T47D (cell line): ENCODE measurements at regions not wholly inside any gene's neighbourhood (a gene's known extent, or its start where the extent isn't known, plus 50 kb on each side); places are given as distances from the start of the nearest gene placed in this dataset.

Experiments
- DNase-seq, 2 experiments: peaks; one replicate each; pipeline versions ENCODE4 v3.0.0 to v3.0.0-alpha.2; 2011 to 2012; ENCODE audit warnings: low read depth in 1 of 2, low spot score in 1 of 2
- JUND ChIP-seq: IDR thresholded peaks from 2 replicates; pipeline ENCODE4 v1.6.1; 2012; ENCODE audit warnings: low read depth
- in situ Hi-C: cut with HindIII; loops from 2 replicates; pipeline ENCODE4 v1.10.0; 2016; ENCODE audit warnings: low sequenced_read_pairs, low pct_unique_long_range_greater_than_20kb

- DNase-seq = no peak
- no peak for TF ChIP-seq JUND
- in situ Hi-C loops = no loop called here
These were observed 154.7 kb downstream of the KTN1 start for GRCh38 chr14:55734731-55735130.

- in situ Hi-C loops = no loop called here
These were observed 160.1 kb downstream of the KTN1 start for GRCh38 chr14:55739967-55740648.

GRCh38 chr14:55740649-55740989, 160.6 kb downstream of the KTN1 start:
- TF ChIP-seq JUND = no peak
- in situ Hi-C loops = no loop called here
- DNase-seq = no peak

More at GRCh38 chr14:55739967-55740648, 160.1 kb downstream of the KTN1 start:
- DNase-seq = peak in 1 of 2 experiments; percentile 56
- TF ChIP-seq JUND = peak; percentile 13; the same call in 1 of the 2 replicates

DNA sequence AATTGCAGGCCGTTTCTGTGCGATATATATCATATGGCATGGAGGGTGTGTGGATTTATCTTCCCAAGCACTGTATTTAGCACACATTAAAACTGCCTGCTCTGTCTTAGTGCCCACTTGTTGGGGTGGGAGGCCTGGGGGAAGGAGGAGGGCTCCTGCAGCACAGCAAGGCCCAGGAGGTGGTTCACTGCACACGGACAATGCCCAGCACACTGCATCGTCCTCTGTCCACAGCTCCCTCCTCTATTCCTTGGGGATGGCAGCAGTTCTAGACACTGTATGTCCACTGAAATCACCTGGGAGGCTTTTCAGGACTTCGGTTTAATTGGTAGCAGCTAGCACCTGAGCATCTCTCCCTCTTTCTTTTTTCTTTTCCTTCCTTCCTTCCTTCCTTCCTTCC, 161.2 kb downstream of the KTN1 start:
- TF ChIP-seq JUND = no peak
- in situ Hi-C loops = no loop called here
- no peak for DNase-seq

DNA sequence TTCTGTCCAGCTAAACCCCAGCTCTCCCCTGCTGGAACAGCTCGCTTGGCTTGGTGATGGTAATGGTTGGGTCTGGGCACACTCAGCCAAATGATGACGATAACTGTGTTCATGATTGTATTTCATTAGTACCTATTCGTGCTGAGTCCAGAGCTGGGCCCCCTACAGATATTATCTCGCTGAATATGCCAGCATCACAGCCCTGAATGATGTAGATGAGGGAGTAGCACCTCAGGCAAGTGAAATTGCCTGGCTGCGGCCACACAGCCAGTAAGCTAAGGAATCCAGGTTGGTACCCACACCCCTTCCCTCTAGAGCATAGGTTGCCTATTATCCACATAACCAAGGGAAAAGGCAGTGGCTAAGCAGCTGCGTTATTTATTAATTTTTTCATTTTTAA, 163.5 kb downstream of the KTN1 start:
- in situ Hi-C loops = no loop called here
- DNase-seq = no peak
- no peak for TF ChIP-seq JUND

DNA sequence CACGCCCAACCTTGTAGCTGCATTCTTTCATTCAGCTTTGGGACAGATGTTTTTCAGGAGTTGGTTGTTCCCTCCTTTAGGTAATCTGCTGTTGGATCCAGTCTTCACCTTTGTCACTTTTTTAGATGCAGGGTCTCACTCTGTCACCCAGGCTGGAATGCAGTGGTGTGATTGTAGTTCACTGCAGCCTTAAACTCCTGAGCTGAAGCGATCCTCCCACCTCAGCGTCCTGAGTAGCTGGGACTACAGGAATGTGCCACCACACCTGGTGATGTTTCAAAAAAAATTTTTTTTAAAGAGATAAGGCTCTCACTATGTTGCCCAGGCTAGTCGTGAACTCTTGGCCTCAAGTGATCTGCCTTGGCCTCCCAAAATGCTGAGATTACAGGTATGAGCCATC, 164.3 kb downstream of the KTN1 start:
- no peak for TF ChIP-seq JUND
- in situ Hi-C loops = no loop called here
- DNase-seq = no peak

- no peak for DNase-seq
- in situ Hi-C loops = no loop called here
- TF ChIP-seq JUND = no peak
These were observed 165.9 kb downstream of the KTN1 start for GRCh38 chr14:55745906-55746305.

DNA sequence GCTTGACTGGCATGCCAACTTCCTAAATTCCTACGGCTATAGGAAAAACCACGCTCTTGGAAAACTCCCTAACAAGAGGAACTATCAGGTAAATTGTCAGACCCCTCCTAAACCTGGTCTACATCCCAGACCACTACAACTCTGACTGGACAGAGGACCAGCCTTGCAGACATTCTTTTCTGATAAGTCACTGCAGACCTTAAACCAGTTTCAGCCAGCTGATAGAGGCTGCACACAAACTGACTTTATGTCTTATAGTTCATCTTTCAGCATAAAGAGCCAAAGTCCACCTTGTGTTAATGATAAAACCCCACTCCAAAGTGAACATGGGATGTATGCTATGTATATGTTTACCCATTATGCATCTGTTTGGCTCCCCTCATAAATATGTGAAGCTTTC, 166.6 kb downstream of the KTN1 start:
- no peak for DNase-seq
- in situ Hi-C loops = no loop called here
- TF ChIP-seq JUND = no peak

GRCh38 chr14:55747186-55747585, 167.2 kb downstream of the KTN1 start:
- in situ Hi-C loops = no loop called here
- no peak for DNase-seq
- no peak for TF ChIP-seq JUND

- DNase-seq = peak in 1 of 2 experiments; percentile 36
- no peak for TF ChIP-seq JUND
- in situ Hi-C loops = no loop called here
These were observed 169.3 kb downstream of the KTN1 start for GRCh38 chr14:55749201-55749812.

- in situ Hi-C loops = no loop called here
- no peak for DNase-seq
- TF ChIP-seq JUND = no peak
These were observed 169.9 kb downstream of the KTN1 start for GRCh38 chr14:55749946-55750345.

GRCh38 chr14:55752580-55753390, 172.8 kb downstream of the KTN1 start:
- in situ Hi-C loops = no loop called here
- DNase-seq = peak; percentile 39 to 91

DNA sequence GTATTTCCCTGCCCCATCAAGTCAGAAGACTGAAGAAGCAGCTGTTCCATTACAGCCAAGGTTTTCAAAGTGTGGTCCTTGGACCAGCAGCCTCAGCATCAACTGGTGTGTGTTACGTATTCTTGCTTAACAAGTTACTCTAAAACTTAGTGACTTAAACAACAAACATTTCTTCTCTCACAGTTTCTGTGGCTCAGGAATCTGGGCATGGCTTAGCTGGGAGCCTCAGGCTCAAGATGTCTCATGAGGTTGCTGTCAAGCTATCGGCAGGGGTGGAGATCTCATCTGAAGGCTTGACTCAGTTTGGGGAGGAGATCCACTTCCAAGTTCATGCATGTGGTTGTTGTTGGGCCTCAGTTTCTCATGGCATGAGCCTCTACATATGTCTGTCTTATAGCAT, 174.5 kb downstream of the KTN1 start:
- in situ Hi-C loops = no loop called here
- TF ChIP-seq JUND = no peak
- DNase-seq = no peak

More at GRCh38 chr14:55752580-55753390, 172.8 kb downstream of the KTN1 start:
- TF ChIP-seq JUND = 0 out of 2 replicates have a peak, but pooled peaks have one; percentile 63

GRCh38 chr14:55754871-55755270, 174.9 kb downstream of the KTN1 start:
- in situ Hi-C loops = no loop called here
- DNase-seq = no peak
- no peak for TF ChIP-seq JUND
